HL-60 (cell line): ENCODE measurements at regions not wholly inside any gene's neighbourhood (a gene's known extent, or its start where the extent isn't known, plus 50 kb on each side); places are given as distances from the start of the nearest gene placed in this dataset.

Experiments used
- DNase-seq, 2 experiments: peaks; one replicate each; pipeline ENCODE4 v3.0.0-alpha.2; 2010 to 2020; ENCODE audit warnings: low read depth in 1 of 2, low spot score in 1 of 2
- H3K27ac ChIP-seq: fragments of 250-450 bp; sonication (Bioruptor Pico); replicated peaks from 2 replicates; pipeline ENCODE4 v1.5.1; 2020; ENCODE audit warnings: mild to moderate bottlenecking, moderate library complexity
- H3K27me3 ChIP-seq: fragments of 250-450 bp; sonication (Bioruptor Pico); 2 replicates; pipeline ENCODE4 v1.5.1; 2021; ENCODE audit warnings: mild to moderate bottlenecking, moderate library complexity; ENCODE audit not compliant: insufficient read depth, poor library complexity, severe bottlenecking
- H3K4me3 ChIP-seq: replicated peaks from 2 replicates; pipeline ENCODE4 v1.5.1; 2011; ENCODE audit warnings: mild to moderate bottlenecking, control low read depth, low read length; ENCODE audit not compliant: insufficient read depth
- GABPA ChIP-seq: IDR thresholded peaks from 2 replicates; pipeline ENCODE4 v1.6.1; 2012; ENCODE audit warnings: low read depth
- POLR2AphosphoS5 ChIP-seq: IDR thresholded peaks from 2 replicates; pipeline ENCODE4 v1.6.1; 2012; ENCODE audit warnings: low read depth
- REST ChIP-seq: IDR thresholded peaks from 2 replicates; pipeline ENCODE4 v1.6.1; 2012; ENCODE audit warnings: low read depth; ENCODE audit not compliant: insufficient replicate concordance
- SPI1 ChIP-seq: IDR thresholded peaks from 2 replicates; pipeline ENCODE4 v1.6.1; 2012; ENCODE audit warnings: low read depth, mild to moderate bottlenecking, borderline replicate concordance
- TF ChIP-seq, protein P1 (sequence below): IDR thresholded peaks from one replicate; pipeline ENCODE4 v1.5.1; 2011; ENCODE audit warnings: low read length, control low read depth, inconsistent platforms; ENCODE audit not compliant: insufficient read depth

DNA sequence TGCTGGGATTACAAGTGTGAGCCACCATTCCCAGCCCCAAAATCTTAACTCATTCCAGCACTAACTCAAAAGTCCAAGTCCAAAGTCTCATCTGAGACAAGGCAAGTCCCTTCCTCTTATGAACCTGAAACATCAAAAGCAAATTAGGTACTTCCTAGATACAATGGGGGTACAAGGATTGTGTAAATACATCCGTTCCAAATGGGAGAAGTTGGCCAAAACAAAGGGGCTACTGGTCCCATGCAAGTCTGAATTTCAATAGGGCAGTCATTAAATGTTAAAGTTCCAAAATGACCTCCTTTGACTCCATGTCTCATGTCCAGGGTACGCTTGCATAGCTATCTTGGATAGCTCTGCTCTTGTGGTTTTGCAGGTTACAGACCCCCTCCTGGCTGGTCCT, 94.7 kb upstream of the PPM1H start:
- no peak for TF ChIP-seq REST
- no peak for TF ChIP-seq SPI1
- TF ChIP-seq POLR2AphosphoS5: no peak
- TF ChIP-seq, protein P1, sequence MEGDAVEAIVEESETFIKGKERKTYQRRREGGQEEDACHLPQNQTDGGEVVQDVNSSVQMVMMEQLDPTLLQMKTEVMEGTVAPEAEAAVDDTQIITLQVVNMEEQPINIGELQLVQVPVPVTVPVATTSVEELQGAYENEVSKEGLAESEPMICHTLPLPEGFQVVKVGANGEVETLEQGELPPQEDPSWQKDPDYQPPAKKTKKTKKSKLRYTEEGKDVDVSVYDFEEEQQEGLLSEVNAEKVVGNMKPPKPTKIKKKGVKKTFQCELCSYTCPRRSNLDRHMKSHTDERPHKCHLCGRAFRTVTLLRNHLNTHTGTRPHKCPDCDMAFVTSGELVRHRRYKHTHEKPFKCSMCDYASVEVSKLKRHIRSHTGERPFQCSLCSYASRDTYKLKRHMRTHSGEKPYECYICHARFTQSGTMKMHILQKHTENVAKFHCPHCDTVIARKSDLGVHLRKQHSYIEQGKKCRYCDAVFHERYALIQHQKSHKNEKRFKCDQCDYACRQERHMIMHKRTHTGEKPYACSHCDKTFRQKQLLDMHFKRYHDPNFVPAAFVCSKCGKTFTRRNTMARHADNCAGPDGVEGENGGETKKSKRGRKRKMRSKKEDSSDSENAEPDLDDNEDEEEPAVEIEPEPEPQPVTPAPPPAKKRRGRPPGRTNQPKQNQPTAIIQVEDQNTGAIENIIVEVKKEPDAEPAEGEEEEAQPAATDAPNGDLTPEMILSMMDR: no peak
- TF ChIP-seq GABPA: no peak
- H3K27ac ChIP-seq: no peak overlapping the region
- H3K27me3 ChIP-seq: no peaks in the 10 kb centered on the region
- DNase-seq: no peak
- no peak overlapping the region for H3K4me3 ChIP-seq

DNA sequence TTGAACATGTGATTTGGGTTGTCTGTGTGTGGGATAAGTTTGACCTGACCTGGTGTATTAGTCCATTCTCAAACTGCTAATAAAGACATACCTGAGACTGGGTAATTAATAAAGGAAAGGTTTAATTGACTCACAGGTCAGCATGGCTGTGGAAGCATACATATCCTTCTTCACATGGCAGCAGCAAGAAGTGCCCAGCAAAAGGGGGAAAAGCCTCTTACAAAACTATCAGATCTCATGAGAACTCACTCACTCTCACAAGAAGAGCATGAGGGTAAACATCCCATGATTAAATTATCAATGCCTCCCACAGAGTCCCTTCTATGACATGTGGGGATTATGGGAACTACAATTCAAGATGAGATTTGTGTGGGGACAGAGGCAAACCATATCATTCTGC, 94.0 kb upstream of the PPM1H start:
- Histone ChIP-seq H3K27ac (no peak overlapping the region), H3K27me3 (no peaks in the 10 kb centered on the region), H3K4me3 (no peak overlapping the region)
- DNase-seq: no peak
- TF ChIP-seq REST: no peak
- TF ChIP-seq GABPA: no peak
- TF ChIP-seq, protein P1: no peak
- no peak for TF ChIP-seq SPI1
- TF ChIP-seq POLR2AphosphoS5: no peak

DNA sequence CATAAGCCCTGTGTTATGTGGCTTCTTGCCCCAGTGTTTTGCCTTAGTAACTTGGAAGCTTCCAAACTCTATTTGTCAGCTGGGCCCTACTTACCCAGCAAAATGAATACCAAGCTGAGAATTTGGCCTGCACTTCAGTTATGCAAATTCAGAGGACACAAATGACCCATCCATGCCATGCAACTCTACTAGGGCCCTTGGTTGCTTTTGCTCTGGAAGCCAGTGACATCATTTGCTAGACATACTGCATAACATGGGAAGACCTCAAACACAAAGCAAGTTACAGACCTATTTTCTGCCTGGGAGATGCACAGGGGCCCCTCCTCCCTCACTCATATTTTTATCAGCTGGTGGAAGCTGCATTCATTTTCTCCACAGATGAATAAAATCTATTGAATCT, 90.2 kb upstream of the PPM1H start:
- no peak for DNase-seq
- TF ChIP-seq REST (no peak), SPI1 (no peak), GABPA (no peak), POLR2AphosphoS5 (no peak)
- TF ChIP-seq, protein P1: no peak
- Histone ChIP-seq H3K27me3 (no peaks in the 10 kb centered on the region), H3K4me3 (no peak overlapping the region), H3K27ac (no peak overlapping the region)
